ENCODE measurements at regions not wholly inside any gene's neighbourhood (a gene's known extent, or its start where the extent isn't known, plus 50 kb on each side); places are given as distances from the start of the nearest gene placed in this dataset.

GRCh38 chr1:170804419-170804818 lies 130.9 kb upstream of the MROH9 start:
- no peak for TF ChIP-seq CTCF (IDR thresholded peaks at IDR 0.05)
- TF ChIP-seq POLR2A (IDR thresholded peaks at IDR 0.05) = no peak

All from adrenal gland (tissue), 5 donors.